ENCODE measurements at regions not wholly inside any gene's neighbourhood (a gene's known extent, or its start where the extent isn't known, plus 50 kb on each side); places are given as distances from the start of the nearest gene placed in this dataset.
"Not testable (repeated sequence)": the region's sequence is repeated elsewhere in the genome, so short reads cannot be mapped to it uniquely, and the experiment has no call there.

- not testable (repeated sequence) for TF ChIP-seq POLR2A (IDR thresholded peaks at IDR 0.05)
- TF ChIP-seq, protein P1, sequence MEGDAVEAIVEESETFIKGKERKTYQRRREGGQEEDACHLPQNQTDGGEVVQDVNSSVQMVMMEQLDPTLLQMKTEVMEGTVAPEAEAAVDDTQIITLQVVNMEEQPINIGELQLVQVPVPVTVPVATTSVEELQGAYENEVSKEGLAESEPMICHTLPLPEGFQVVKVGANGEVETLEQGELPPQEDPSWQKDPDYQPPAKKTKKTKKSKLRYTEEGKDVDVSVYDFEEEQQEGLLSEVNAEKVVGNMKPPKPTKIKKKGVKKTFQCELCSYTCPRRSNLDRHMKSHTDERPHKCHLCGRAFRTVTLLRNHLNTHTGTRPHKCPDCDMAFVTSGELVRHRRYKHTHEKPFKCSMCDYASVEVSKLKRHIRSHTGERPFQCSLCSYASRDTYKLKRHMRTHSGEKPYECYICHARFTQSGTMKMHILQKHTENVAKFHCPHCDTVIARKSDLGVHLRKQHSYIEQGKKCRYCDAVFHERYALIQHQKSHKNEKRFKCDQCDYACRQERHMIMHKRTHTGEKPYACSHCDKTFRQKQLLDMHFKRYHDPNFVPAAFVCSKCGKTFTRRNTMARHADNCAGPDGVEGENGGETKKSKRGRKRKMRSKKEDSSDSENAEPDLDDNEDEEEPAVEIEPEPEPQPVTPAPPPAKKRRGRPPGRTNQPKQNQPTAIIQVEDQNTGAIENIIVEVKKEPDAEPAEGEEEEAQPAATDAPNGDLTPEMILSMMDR (IDR thresholded peaks at IDR 0.05): not testable (repeated sequence)
Observed at GRCh38 chr3:20820872-20821271, 634.9 kb upstream of the SGO1 start.
